Ureter (tissue), 1 donor: ENCODE measurements at regions not wholly inside any gene's neighbourhood (a gene's known extent, or its start where the extent isn't known, plus 50 kb on each side); places are given as distances from the start of the nearest gene placed in this dataset.
"Not testable (repeated sequence)": the region's sequence is repeated elsewhere in the genome, so short reads cannot be mapped to it uniquely, and the experiment has no call there.

ENCODE experiments used
- DNase-seq: peaks from one replicate; pipeline ENCODE4 v3.0.0-alpha.2; 2020; ENCODE audit warnings: low spot score
- donor health status: DM: yes; HTN: yes; CAD: no.

DNA sequence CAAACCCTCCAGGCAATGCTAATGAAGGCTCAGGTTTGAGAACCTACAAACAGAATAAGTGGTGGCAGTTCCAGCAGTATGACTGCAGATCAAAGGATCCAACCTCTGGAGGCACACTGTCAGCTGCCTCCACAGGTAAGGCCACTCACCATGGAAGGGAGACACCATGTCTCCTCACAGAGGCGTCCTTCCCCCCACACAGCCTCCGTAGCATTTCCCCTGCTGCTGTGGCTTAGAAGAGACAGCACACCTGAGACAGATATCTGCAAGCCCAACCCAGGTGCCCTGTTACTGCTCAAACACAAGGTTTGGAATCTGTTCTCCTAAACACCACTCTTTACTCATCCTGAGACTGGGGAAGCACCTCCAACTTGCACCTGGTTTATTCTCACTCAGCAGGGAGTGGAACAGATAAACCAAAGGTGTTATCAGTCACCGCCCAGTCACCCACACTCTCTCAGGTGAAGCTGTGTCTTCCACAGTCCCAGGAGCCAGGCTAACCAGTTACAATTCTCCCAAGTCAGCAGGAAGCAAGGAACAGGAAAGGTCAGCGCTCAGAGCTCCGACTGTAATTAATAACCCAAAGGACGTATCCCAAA is 311.2 kb downstream of the FOXO1 start:
- DNase-seq, result no peak

DNA sequence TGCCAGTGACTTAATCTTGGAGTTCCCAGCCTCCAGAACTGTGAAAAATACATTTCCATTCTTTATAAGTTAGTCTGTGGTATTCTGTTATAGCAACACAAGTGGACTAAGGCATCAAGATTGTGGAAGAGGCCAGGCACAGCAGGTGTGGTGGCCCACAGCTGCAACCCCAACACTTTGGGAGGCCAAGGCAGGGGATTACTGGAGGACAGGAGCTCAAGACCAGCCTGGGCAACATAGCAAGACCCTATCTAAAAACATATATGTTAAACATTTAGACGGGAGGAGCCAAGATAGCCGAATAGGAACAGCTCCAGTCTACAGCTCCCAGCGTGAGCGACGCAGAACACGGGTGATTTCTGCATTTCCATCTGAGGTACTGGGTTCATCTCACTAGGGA is 310.4 kb downstream of the FOXO1 start:
- DNase-seq, result no peak

DNA sequence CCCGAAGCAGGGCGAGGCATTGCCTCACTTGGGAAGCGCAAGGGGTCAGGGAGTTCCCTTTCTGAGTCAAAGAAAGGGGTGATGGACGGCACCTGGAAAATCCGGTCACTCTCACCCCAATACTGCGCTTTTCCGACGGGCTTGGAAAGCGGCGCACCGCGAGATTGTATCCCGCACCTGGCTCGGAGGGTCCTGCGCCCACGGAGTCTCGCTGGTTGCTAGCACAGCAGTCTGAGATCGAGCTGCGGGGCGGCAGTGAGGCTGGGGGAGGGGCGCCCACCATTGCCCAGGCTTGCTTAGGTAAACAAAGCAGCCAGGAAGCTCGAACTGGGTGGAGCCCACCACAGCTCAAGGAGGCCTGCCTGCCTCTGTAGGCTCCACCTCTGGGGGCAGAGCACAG is 310.0 kb downstream of the FOXO1 start:
- DNase-seq, result not testable (repeated sequence)

DNA sequence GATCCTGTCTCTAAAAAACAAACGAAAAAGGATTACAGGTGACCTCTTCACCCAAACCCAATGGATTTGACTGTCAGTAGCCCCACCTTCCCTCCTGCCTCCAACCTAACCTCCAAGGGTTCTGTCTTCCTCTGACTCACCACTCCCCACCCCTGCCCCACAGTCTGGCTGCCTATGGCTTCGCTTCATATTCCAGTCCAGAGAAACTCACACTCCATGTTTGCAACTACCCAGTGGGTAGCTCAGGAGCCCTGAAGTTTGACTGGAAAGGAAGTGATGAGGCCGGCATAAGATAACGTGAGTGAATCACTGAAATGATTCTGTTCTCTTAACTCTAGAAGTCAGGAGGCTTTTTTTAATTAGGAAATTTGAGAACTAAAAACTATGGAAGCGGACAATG is 303.9 kb downstream of the FOXO1 start:
- DNase-seq, result no peak

DNA sequence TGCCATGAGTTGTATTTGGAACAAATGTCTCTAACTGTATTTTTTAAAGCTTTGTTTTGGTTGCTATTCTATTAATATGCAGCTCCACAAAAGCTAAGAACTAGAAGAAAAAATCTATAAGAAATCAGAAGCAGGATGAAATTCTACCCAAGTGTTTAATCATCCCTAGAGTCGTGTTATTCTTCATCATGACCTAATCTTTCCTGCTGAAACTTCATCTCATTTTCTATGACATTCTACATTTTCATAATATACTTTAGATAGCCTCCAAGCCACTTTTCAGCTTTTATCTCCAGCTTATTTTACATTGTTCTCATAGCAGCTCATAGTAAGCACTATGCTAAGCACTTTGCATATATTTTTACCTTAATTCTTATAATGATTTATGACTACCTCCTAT is 302.8 kb downstream of the FOXO1 start:
- no peak for DNase-seq

GRCh38 chr13:40366119-40366518 is 300.3 kb downstream of the FOXO1 start:
- no peak for DNase-seq

GRCh38 chr13:40368127-40368891 is 298.1 kb downstream of the FOXO1 start:
- DNase-seq, result no peak

DNA sequence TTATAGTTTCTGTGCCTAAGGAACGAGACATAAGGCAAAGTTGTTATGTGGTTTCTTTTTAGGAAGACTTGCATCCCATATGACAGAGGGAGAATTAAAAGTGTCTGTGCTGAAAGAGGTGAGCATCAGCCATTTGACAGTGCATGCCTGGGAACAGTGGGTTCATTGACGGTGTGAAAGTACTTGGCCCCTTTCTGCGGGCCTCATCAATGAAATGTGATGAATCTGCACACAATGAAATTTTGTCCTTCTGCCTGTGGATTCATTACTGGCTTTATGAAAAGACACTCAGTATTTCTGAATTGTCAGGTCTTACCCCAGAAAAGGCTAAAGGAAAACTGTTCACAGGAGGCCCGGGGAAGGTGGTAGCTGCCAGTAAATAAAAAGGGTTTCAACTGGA is 295.8 kb downstream of the FOXO1 start:
- no peak for DNase-seq

- no peak for DNase-seq
Measured at GRCh38 chr13:40371531-40372125, 294.8 kb downstream of the FOXO1 start.

- DNase-seq, result not testable (repeated sequence)
Measured at GRCh38 chr13:40373608-40374007, 292.8 kb downstream of the FOXO1 start.

- DNase-seq, result no peak
Measured at GRCh38 chr13:40375489-40376171, 290.8 kb downstream of the FOXO1 start.

DNA sequence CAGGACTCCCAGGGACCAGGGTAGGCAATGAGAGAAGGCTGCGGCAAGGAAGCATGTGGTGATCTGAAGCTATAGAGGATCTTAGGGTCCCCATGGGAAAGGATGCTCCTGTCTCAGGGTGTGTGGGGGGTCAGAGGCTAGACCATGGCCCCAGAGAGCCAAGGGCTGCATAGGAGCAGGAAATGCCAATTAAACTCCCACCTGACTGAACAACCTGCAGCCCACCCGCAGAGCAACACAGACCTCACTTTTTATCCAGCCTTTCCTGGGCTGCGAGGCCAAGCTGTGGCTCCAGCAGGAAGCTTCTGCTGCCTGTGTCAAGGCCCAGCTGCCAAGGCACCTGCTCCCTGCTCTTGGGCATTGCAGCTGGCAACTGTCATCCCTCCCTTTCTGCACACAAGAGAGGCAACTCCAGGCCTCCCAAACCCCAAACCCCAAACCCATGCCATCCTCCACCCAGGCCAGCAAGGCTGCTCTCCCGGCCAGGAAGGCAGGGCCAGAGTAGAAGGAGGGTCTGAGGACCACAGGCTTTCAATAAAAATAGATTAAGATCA is 290.1 kb downstream of the FOXO1 start:
- no peak for DNase-seq

DNA sequence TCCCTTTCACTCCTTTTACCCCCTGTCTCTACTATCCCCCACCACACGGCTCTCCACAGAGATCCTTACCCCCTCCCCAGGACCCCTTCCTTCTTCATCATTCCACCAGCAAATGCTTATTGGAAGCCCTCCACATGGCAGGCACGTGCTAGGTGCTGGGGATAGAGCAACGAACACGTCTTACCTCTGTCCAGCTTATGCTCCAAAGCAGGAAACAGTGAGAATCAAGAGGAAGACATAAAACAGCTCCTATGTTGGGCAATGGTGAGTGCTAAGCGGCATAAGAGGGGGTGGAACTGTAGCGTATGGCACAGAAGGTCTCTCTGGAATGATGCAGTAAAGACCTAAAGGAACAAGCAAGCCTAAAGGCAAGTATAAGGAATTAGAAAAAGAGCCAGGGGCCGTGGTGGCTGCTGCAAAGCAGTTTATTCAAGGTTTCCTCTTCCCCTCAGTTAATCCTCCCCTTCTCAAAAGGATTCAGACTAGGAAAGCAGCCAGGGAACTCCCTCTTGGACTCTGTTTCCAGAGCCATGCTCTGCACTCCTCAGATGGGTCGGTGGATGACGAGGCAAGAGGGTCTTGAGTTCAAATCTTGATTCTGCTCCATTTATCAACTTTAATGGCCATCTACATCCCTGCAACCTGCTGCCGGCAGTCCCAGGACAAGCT is 289.4 kb downstream of the FOXO1 start:
- no peak for DNase-seq

- DNase-seq, result no peak
Measured at GRCh38 chr13:40377783-40378182, 288.7 kb downstream of the FOXO1 start.

- no peak for DNase-seq
Measured at GRCh38 chr13:40379196-40379595, 287.2 kb downstream of the FOXO1 start.

- DNase-seq, result no peak
Measured at GRCh38 chr13:40379794-40380578, 286.5 kb downstream of the FOXO1 start.

DNA sequence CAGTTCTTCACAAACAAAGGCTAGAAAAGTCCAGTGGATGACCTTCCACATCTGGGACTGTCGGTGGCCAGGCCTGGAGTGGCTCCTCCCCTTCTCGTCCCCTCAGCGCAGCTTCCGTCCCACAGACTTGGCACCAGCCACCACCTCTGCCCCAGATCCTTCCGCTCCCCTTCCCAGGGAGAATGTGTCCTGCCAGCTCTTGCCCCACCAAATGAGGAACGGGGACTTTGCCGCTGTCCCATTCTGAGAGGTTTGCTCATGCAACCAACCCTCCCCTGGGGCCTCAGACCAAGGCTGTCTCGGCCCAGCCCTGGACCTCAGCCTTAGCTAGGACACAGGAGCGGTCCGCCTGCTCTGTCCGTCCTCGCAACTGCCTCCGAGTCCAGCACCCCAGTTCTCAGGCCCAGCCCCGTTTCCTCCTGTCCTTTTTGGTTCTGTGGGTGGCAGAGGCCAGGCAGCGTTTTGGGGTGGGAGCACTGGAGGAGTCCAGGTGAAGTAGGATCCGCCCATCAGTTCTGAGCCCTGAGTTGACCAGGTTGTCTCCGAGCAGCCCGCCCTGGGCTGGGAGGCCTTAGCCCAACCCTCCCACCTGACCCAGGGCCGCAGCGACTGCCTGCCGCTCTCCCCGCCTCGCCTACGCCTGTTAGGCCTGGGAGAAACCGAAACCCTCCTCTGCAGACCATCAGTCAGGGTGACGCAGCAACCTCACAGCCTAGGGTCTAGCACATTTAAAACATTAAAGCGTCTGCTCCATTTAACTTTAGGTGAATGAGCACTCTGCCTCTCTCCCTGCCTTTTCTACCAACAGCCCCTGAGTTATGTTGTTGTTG is 284.3 kb downstream of the FOXO1 start:
- DNase-seq, result no peak

DNA sequence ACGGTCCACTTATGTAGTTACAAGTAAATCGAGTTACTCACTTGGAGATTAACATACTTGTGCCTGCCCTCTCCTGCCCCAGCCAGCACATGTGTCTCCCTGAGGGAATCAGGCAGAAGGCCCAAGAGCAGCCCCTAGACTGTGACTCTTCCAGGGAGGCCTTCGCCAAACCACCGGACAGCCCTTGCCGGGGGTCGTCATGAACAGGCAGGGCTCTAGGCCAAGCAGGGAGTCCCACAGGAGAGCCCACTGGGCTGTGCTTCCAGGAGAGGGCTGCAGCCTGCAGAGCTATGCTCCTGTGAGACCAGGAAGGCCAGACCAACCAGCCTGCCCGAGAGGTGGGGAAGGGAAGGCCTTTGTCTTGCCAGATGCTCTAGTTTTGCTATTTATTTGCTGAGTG is 283.3 kb downstream of the FOXO1 start:
- no peak for DNase-seq

GRCh38 chr13:40383885-40384284 is 282.6 kb downstream of the FOXO1 start:
- DNase-seq, result no peak
